Lower leg skin (tissue), 4 donors: ENCODE measurements at regions not wholly inside any gene's neighbourhood (a gene's known extent, or its start where the extent isn't known, plus 50 kb on each side); places are given as distances from the start of the nearest gene placed in this dataset.

Source experiments
- DNase-seq, 2 donors: peaks; one replicate each; pipeline ENCODE4 v3.0.0-alpha.2; 2019; ENCODE audit warnings: low spot score in 2 of 2
- H3K4me3 ChIP-seq: fragments of 200-600 bp; sonication (generic); 2 replicates; pipeline ENCODE4 v1.5.1; 2017; ENCODE audit warnings: mild to moderate bottlenecking, low read depth; ENCODE audit not compliant: poor library complexity, severe bottlenecking
- POLR2A ChIP-seq, 2 donors: fragments of 450-650 bp; IDR thresholded peaks; one replicate each; pipeline ENCODE4 v1.6.1; 2016 to 2017; ENCODE audit warnings: antibody characterized with exemption in 2 of 2, mild to moderate bottlenecking in 1 of 2, moderate library complexity in 1 of 2
- WGBS, 2 donors: methylation state at CpG; one replicate each; pipeline ENCODE4 v1.1.5; 2018; 5-methylcytosine and 5-hydroxymethylcytosine counted together
- intact Hi-C: fragments of 100-400 bp; cut with DNase I; formaldehyde crosslinking; loops from one replicate; pipeline ENCODE4 v1.15.0; 2023; ENCODE audit warnings: low total_unique reads
- TF ChIP-seq, protein P1 (sequence below), 3 donors: fragments of 450-650 bp; IDR thresholded peaks; one replicate each; pipeline ENCODE4 v1.5.1; 2016; ENCODE audit warnings: antibody characterized with exemption in 3 of 3, mild to moderate bottlenecking in 3 of 3, moderate library complexity in 2 of 3

DNA sequence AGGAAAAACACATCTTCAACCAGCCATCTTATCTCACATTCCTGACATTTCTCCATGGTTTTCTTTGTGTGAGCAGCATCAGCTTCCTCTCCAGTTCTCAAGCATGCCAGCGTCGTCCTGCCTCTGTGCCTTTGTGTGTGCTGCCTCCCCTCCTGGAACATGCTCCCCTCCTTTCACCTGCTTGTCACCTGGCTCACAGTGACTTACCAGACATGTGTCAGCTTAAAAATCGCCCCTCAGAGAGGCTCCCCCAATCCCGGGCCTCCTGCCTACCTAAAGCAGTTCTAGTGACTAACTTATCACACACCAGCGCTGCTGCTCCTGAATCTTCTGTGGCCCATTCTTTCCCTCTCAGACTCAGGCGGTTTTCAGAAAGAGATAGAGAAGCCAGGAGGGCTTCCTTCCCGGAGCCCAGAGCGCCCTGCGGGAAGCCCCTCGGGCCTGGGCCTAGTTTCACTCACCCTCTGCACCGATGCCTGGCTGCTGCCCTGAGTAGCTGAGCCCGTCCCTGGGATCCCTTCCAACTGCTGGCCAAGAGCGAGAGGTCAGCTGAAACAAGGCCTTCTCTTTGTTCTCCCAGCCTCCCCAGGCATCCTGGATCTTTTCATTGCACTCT, 51.1 kb upstream of the MVB12B start:
- H3K4me3 ChIP-seq: no peak overlapping the region
- WGBS, 2 donors: 76 to 78% methylated on average over 13 of the region's 13 CpGs
- no peak for TF ChIP-seq POLR2A (IDR thresholded peaks at IDR 0.05)
- TF ChIP-seq, protein P1, sequence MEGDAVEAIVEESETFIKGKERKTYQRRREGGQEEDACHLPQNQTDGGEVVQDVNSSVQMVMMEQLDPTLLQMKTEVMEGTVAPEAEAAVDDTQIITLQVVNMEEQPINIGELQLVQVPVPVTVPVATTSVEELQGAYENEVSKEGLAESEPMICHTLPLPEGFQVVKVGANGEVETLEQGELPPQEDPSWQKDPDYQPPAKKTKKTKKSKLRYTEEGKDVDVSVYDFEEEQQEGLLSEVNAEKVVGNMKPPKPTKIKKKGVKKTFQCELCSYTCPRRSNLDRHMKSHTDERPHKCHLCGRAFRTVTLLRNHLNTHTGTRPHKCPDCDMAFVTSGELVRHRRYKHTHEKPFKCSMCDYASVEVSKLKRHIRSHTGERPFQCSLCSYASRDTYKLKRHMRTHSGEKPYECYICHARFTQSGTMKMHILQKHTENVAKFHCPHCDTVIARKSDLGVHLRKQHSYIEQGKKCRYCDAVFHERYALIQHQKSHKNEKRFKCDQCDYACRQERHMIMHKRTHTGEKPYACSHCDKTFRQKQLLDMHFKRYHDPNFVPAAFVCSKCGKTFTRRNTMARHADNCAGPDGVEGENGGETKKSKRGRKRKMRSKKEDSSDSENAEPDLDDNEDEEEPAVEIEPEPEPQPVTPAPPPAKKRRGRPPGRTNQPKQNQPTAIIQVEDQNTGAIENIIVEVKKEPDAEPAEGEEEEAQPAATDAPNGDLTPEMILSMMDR (IDR thresholded peaks at IDR 0.05): no peak
- no peak for DNase-seq
- intact Hi-C loops: no loop called here

DNA sequence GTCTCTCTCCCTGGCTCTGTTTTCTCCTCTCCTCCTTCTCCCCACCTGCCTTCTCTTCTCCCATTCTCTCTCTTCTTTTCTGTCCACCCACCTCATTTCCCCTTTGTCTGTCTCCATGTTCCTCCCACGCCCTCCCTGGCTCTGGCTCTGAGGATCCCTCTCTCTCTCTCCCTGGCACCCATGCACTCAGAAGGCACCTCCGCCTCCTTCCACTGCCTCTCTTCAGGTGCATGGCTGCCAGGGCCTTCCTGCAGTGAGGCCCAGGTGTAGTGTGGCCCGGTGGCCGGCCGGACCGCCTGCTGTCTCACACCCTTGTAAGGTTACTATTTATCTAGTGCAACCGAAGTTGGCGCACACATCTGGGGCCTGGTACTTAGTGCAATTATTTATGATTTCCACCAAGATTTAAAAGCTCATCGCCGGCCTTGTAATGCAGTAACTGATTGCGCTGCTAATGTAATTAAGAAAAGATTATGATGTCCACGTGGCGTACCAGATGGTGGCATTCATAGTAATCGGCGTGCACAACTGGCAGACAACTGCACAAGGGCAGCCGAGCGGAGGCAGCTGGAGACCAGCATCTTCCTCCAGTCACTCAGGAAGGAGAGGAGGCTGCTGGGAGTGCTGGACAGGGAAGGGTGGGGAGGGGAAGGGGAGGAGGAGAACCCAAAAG, 50.4 kb upstream of the MVB12B start:
- intact Hi-C loops: no loop called here
- no peak for DNase-seq
- TF ChIP-seq, protein P1 (IDR thresholded peaks at IDR 0.05): no peak
- no peak for TF ChIP-seq POLR2A (IDR thresholded peaks at IDR 0.05)
- H3K4me3 ChIP-seq: no peak overlapping the region
- WGBS, 2 donors: 86 to 87% methylated on average over 17 of the region's 17 CpGs
